OCI-LY7 (cell line): ENCODE measurements at regions not wholly inside any gene's neighbourhood (a gene's known extent, or its start where the extent isn't known, plus 50 kb on each side); places are given as distances from the start of the nearest gene placed in this dataset.

Experiments
- BruUV-seq: library from RNA; stranded (reverse); fragments of 400-500 nt; replicated peaks from 2 replicates; lab custom pipeline; 2021; lab: Mats Ljungman, UMichigan
- CTCF ChIA-PET: fragments of 300-600 bp; sonication (Branson Sonifier 250); formaldehyde crosslinking; loops from one replicate; lab custom pipeline; 2022; ENCODE audit warnings: antibody characterized with exemption; ENCODE audit not compliant: unreplicated experiment; lab: Charles Lee
- POLR2A ChIA-PET: fragments of 300-600 bp; sonication (Branson Sonifier 250); formaldehyde crosslinking; loops from one replicate; lab custom pipeline; 2022; ENCODE audit warnings: antibody characterized with exemption; lab: Charles Lee
- DNase-seq: peaks from one replicate; pipeline ENCODE4 v3.0.0-alpha.2; 2015; ENCODE audit warnings: low spot score
- H2AFZ ChIP-seq: fragments of 200-600 bp; sonication (generic), shearing (Covaris generic); 2 replicates; pipeline ENCODE4 v1.6.1; 2014; ENCODE audit warnings: mild to moderate bottlenecking, antibody characterized with exemption, low read length, moderate library complexity
- H3K27ac ChIP-seq: fragments of 200-600 bp; sonication (generic); 2 replicates; pipeline ENCODE4 v1.5.1; 2014; ENCODE audit warnings: mixed run types, low read depth, mild to moderate bottlenecking, moderate library complexity, low read length, inconsistent platforms; ENCODE audit not compliant: poor library complexity, severe bottlenecking
- H3K36me3 ChIP-seq: fragments of 200-600 bp; sonication (generic); 2 replicates; pipeline ENCODE4 v1.6.1; 2014; ENCODE audit warnings: mild to moderate bottlenecking, antibody characterized with exemption, low read length, moderate library complexity, mixed read lengths; ENCODE audit not compliant: insufficient read depth
- H3K4me1 ChIP-seq: fragments of 200-600 bp; sonication (generic); 2 replicates; pipeline ENCODE4 v1.5.1; 2014; ENCODE audit warnings: mild to moderate bottlenecking, low read length; ENCODE audit not compliant: insufficient read depth, poor library complexity, severe bottlenecking
- H3K4me2 ChIP-seq: fragments of 200-600 bp; sonication (generic); 2 replicates; pipeline ENCODE4 v1.6.1; 2014; ENCODE audit warnings: mild to moderate bottlenecking, low read length
- H3K4me3 ChIP-seq: fragments of 200-600 bp; sonication (generic); 2 replicates; pipeline ENCODE4 v1.5.1; 2014; ENCODE audit warnings: mild to moderate bottlenecking, low read depth, low read length; ENCODE audit not compliant: poor library complexity, severe bottlenecking
- H3K79me2 ChIP-seq: fragments of 200-600 bp; sonication (generic); 2 replicates; pipeline ENCODE4 v1.6.1; 2016; ENCODE audit warnings: low read depth, mild to moderate bottlenecking, low read length, moderate library complexity, mixed read lengths; ENCODE audit not compliant: insufficient read depth
- H3K9me2 ChIP-seq: fragments of 200-600 bp; sonication (generic); 2 replicates; pipeline ENCODE4 v1.6.1; 2016; ENCODE audit warnings: mild to moderate bottlenecking, low read length, mixed read lengths; ENCODE audit not compliant: insufficient read depth
- H3K9me3 ChIP-seq: fragments of 200-600 bp; sonication (generic); 2 replicates; pipeline ENCODE4 v1.6.1; 2014; ENCODE audit warnings: mild to moderate bottlenecking, mixed run types, low read length, mixed read lengths
- H4K20me1 ChIP-seq: fragments of 200-600 bp; sonication (generic); 2 replicates; pipeline ENCODE4 v1.6.1; 2014; ENCODE audit warnings: mild to moderate bottlenecking, antibody characterized with exemption, low read length, moderate library complexity, mixed read lengths; ENCODE audit not compliant: insufficient read depth
- CTCF ChIP-seq: fragments of 200-600 bp; sonication (generic); conservative IDR thresholded peaks from 2 replicates; pipeline ENCODE4 v1.5.1; 2014; ENCODE audit warnings: mild to moderate bottlenecking, antibody characterized with exemption, low read length, moderate library complexity, mixed read lengths
- EZH2phosphoT487 ChIP-seq: fragments of 200-600 bp; sonication (generic); IDR thresholded peaks from 2 replicates; pipeline ENCODE4 v1.6.1; 2018; ENCODE audit warnings: low read depth, borderline replicate concordance, mild to moderate bottlenecking, mixed run types, antibody characterized with exemption, low read length, moderate library complexity, mixed read lengths
- intact Hi-C: fragments of 100-400 bp; cut with micrococcal nuclease; formaldehyde crosslinking; loops from one replicate; pipeline ENCODE4 v1.10.0; 2022; ENCODE audit not compliant: unreplicated experiment

- H3K79me2 ChIP-seq, result no peaks in the 10 kb centered on the region
- no peaks in the 10 kb centered on the region for H4K20me1 ChIP-seq
- no peak overlapping the region for H3K4me2 ChIP-seq
- TF ChIP-seq CTCF (no peak), EZH2phosphoT487 (no peak)
- intact Hi-C loops, result no loop called here
- no TSS peak for BruUV-seq
- no peaks in the 10 kb centered on the region for H3K9me2 ChIP-seq
- POLR2A ChIA-PET, result no interaction called here
- CTCF ChIA-PET, result no interaction called here
- no peak for DNase-seq
- no peak overlapping the region for H3K4me3 ChIP-seq
- no peak overlapping the region for H2AFZ ChIP-seq
- no peaks in the 10 kb centered on the region for H3K4me1 ChIP-seq
- H3K9me3 ChIP-seq, result no peaks in the 10 kb centered on the region
- H3K36me3 ChIP-seq, result no peaks in the 10 kb centered on the region
- no peak overlapping the region for H3K27ac ChIP-seq
Measured at GRCh38 chr6:114605656-114606055, 262.8 kb upstream of the HS3ST5 start.

GRCh38 chr6:114600381-114600780 is 257.6 kb upstream of the HS3ST5 start:
- BruUV-seq, result no TSS peak
- CTCF ChIA-PET, result no interaction called here

GRCh38 chr6:114595591-114595990 is 252.8 kb upstream of the HS3ST5 start:
- no peaks in the 10 kb centered on the region for H3K79me2 ChIP-seq
- no peaks in the 10 kb centered on the region for H3K4me1 ChIP-seq
- no peaks in the 10 kb centered on the region for H3K9me2 ChIP-seq
- H3K4me2 ChIP-seq, result no peak overlapping the region
- no peak overlapping the region for H3K27ac ChIP-seq
- H3K9me3 ChIP-seq, result no peaks in the 10 kb centered on the region
- intact Hi-C loops, result no loop called here
- H4K20me1 ChIP-seq, result no peaks in the 10 kb centered on the region
- H2AFZ ChIP-seq, result no peak overlapping the region
- no peak overlapping the region for H3K4me3 ChIP-seq
- H3K36me3 ChIP-seq, result no peaks in the 10 kb centered on the region
- TF ChIP-seq EZH2phosphoT487 (no peak), CTCF (no peak)
- POLR2A ChIA-PET, result interaction anchor here (0.6 to 0.7 kb wide), 2 partner anchors 10 to 31 kb away, joined by 3 read pairs; no protein-coding TSS in a partner anchor
- DNase-seq, result no peak
- CTCF ChIA-PET, result no interaction called here
- BruUV-seq, result no TSS peak

More at GRCh38 chr6:114600381-114600780, 257.6 kb upstream of the HS3ST5 start:
- no peaks in the 10 kb centered on the region for H3K79me2 ChIP-seq
- H3K9me2 ChIP-seq, result no peaks in the 10 kb centered on the region
- TF ChIP-seq CTCF (no peak), EZH2phosphoT487 (no peak)
- H3K4me2 ChIP-seq, result no peak overlapping the region
- H4K20me1 ChIP-seq, result no peaks in the 10 kb centered on the region
- DNase-seq, result no peak
- H3K9me3 ChIP-seq, result no peaks in the 10 kb centered on the region
- no peak overlapping the region for H2AFZ ChIP-seq
- no peak overlapping the region for H3K27ac ChIP-seq
- H3K4me1 ChIP-seq, result no peaks in the 10 kb centered on the region
- intact Hi-C loops, result no loop called here
- no peak overlapping the region for H3K4me3 ChIP-seq
- POLR2A ChIA-PET, result no interaction called here
- no peaks in the 10 kb centered on the region for H3K36me3 ChIP-seq
